Kidney tubule cell (primary cell): ENCODE measurements at regions not wholly inside any gene's neighbourhood (a gene's known extent, or its start where the extent isn't known, plus 50 kb on each side); places are given as distances from the start of the nearest gene placed in this dataset.

ENCODE experiments used
- DNase-seq: peaks from one replicate; pipeline ENCODE4 v3.0.0-alpha.2; 2018; ENCODE audit warnings: low spot score

DNA sequence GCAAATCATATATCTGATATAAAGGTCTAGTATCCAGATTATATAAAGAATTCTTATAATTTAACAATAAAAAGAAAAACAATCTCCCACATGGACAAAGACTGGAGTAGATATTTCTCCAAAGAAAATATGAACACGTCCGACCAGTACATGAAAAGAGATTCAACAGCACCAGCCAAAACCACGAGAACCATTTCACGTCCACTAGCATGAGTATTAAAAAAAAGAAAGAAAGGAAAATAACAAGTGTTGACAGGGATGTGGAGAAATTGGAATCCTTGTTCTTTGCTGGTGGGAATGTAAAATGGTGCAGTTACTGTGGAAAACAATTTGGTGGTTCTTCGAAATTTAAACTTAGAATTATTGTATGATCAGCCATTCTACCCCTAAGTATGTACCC is 432.7 kb upstream of the TRIB2 start:
- DNase-seq, result no peak

DNA sequence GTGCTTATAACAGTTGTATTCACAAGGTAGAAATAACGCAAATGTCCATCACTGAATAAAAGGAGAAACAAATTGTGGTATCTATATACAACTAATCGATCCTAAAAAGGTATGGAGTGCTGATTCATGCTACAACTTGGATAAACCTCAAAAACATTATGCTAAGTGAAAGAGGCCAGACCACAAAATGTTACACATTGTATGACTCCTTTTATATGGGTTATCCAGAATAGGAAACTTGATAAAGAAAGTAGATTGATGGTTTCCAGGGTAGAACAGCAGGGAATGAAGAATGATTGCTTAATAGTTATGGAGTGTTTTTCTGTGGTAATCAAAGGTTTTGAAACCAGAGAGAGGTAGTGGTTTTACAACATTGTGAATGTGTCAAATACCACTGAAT is 432.2 kb upstream of the TRIB2 start:
- peak; percentile 10 for DNase-seq

DNA sequence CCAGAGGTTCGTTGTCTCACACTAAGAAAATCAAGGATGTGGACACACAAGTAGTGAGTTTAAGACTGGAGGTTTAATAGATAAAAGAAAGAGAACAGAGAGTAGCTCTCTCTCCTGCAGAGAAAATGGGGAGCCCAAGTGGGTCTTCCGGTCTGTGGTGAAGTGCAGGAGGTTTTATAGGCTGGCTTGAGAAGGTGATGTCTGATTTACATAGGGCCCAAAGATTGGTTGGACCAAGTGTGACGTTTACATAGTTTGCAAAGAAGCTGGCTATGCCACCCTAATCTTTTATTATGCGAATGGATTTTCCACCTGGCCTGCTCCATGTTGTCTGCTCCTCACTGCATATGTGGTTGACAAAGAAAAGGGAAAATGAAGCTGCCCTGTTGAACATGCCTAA is 430.4 kb upstream of the TRIB2 start:
- DNase-seq, result no peak

DNA sequence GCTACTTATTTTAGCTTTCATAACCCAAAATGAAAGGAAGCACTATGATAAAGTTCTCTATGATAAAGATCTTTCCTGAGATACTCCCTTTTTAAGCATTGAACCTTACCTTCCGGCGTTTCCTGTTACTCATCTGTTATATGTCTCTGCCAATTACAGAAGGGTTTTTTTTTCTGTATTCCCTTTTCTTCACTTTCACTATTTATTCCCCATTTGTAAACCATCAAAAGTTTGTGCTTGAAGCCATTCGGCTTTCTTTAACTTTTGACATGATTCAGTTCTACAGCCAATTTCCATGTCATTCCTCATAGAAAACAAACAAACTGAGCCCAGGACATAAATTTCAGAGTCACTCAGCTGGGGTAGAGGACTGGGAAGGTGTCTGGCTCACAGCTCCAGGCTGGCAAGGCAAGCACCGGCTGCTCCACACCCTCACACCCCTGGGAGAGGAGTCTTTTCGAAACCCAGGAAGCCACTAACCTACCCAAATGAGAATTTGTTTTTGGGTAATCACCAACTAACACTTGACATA is 429.4 kb upstream of the TRIB2 start:
- peak; percentile 33 for DNase-seq

DNA sequence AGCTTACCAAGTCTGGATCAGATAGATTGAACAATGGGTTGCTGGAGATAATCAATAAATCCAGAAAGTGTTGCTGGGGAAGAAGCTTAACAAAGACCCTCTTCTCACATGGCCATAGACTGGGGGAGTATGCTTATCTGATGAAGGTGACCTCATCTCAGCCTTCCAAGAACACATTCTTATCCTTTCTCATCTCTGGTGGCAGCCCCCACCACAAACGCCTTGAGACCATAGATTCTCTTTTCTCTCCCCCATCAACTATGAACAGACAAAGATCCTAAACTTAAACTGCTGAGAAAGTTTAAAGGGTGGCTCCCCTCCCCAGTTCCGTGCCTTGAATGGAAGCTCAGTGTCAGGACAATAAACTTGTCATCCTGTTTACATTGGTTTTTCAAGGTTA is 428.7 kb upstream of the TRIB2 start:
- no peak for DNase-seq

DNA sequence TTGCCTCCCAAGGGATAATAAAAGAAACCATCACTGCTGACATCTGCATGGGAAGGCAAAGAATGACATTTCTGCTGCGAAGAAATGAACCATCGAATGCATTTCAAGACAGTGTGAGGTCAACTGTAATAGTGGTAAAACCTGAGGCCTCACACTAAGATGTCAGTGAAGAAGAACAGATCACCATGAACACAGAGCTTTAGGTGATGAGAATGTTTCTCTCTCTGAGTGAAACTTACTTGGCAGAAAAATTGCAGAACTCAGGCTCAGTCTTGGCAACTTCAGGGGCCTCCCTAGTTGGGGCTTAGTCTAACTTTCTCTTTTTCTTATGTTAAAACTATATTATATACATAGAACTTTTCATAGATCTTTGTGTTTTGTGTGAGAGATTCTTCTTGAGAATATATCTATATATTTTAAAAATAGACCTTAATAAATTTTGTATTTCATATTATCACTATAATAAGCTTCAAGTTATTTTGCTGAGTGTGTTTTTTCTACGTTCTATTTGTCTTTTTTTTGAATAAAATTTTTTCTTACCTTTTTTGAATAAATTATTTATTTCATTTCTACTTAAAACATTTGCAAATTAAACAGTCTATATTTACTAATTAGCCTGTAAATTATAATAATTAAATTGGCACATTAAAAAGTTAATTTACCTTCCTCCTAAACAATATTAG is 427.5 kb upstream of the TRIB2 start:
- DNase-seq, result no peak

DNA sequence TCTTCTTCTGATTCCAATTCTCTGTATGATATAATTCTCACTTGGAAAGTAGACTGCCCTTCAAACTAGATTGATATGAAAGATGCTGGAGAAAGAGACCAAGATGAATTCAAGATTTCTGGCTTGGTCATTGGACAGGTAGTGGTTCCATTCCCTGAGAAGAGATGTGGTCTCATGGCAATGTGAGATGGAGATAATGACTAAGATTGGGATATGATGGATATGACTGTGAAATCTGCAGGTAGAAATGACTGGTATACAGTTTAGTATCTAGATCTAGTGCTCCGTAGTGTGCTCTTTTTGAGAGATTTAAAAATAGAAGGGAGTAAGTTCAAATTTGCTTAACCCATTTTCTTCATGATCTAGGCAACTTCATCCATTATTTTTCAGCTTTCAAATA is 425.4 kb upstream of the TRIB2 start:
- no peak for DNase-seq

DNA sequence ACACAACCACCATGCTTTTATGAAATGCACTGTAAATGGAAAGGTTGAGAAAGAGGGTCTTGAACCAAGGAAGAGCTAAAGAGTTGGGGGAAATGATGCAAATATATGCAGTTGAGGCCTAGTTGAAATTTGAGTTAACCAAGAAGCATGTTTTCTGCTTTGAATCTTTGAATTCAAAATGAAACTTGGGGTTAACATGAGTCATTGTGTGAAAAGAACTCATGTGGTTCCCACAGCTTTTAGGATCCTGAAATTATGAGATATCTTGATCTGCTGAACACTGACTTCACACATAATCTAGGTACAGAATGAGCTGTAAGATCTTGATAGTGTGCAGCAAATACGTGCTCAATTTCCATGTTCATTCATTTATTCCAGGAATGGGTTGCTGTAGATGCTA is 422.9 kb upstream of the TRIB2 start:
- DNase-seq, result no peak

DNA sequence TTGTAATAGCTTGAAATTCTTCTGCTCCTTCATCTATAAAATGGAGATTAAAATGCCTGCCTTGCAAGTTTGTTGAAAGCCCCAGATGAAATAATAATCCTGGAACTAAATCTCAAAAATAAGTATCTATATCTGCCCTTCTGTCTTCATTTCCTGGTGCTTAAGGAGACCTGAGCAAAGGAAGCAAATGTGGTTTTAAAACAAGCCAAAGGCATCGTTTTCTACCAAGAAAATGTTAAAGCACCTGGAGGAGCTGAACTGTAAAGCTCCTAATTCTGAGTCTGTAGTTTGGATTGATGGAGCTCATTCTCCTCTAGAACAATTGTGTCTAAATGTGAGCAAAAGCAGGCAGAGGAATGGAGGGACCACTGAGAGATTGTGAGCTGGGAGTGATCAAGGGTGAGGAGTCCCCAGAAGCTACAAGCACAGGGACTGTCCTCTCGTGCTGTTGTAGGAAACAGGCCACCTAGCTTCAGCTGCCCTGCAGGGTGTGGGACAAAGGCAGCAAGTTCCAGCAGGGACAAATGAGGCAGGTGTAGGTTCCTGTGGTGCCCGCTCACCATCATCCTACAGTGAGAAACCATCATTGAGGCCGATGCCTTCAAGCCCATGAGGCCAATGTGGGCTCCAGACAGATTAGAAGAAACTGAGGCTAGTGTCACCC is 420.7 kb upstream of the TRIB2 start:
- no peak for DNase-seq

DNA sequence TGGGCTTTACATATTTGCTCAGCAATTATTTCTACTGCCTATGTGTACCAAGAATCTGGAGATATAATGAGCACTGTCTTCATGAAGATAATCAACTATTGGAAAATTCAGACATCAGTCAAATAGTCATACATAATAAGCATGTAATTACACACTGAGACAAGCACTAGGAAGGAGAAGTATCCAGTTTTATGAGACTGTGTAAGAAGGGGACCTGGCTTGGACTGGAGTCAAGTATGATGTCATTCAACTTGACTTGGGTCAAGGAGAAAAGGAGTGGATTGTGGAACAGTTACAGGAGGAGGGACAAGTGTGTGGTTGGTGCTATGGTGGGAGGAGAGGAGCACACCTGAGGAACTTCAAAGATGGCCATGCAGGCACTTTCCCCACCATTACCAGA is 419.8 kb upstream of the TRIB2 start:
- DNase-seq, result no peak

DNA sequence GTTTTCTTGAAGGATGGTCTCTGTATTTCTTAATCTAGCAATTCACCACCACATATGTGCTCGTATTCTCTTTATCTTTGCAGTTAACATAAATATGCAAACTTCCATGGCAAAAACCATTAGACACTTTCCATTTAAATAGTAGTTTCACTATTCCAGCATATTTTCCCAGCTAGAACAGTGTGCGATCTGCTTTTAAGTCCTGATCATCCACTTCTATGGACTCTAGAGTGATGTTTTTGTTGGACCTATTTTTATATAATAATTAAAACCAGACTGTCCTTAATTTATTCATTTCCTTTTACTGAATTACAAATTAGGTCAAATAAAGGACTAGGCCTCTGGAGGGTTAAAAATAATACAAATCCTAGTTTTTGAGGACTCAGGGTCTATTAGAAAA is 418.4 kb upstream of the TRIB2 start:
- DNase-seq, result no peak

DNA sequence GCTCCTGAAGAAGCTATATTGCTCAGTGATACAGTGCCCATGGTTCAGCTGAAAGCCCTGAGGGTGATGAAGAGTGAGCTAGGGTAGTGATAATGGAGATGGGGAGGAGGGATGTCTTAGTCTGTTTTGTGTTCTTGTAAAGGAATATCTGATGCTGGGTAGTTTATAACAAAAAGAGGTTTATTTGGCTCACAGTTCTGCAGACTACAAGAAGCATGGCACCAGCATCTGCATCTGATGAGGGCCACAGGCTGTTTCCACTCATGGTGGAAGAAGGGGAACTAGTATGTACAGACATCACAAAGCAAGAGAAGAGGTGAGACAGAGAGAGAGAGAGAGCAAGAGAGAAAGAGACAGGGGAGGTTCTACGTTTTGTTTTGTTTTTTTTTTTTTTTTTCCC is 417.3 kb upstream of the TRIB2 start:
- DNase-seq, result no peak

DNA sequence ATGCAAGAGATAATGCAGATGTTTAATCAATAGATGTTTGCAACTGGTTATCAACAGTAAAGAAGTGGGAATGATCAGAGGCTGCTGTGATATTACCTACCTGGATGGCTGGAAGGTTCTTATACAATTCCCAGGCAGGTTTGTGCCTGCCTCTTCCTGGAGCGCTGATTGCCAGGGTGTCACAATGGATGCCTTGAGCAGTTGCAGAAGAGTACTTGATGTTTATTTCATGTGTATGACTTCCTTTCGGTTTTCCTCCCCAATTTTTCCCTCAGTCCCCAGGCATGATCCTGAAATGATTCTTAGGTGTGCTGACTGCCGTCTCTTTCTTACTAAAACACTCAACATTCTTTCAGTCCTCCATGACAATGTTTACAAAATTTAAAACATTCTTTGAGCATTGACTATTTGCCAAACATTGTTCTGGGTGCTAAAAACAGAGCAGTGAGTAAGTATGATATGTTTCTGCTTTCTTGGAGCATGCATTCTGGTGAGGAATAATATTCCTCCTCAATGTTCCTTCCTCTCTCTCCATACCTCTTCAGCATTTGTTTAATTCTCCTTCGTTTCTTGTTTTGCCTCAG is 416.6 kb upstream of the TRIB2 start:
- no peak for DNase-seq

DNA sequence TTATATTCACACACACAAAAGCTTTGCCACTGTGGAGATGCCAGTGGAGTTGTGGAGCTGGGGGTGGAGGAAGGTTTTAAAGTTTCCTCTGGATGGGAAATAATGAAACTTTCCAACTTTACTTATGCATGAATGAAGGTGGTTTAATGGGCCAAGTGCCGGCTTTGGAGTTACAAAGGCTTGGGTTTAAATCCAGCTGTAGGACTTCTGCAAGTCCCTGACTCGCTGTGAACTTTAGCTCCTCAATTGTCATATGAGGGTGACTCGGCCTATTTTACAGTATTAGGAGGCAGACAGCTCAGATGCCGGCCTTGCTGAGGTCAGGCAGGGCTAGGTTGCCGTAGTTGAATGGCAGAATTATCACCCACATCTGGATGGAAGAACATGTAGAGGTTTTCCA is 415.8 kb upstream of the TRIB2 start:
- no peak for DNase-seq

DNA sequence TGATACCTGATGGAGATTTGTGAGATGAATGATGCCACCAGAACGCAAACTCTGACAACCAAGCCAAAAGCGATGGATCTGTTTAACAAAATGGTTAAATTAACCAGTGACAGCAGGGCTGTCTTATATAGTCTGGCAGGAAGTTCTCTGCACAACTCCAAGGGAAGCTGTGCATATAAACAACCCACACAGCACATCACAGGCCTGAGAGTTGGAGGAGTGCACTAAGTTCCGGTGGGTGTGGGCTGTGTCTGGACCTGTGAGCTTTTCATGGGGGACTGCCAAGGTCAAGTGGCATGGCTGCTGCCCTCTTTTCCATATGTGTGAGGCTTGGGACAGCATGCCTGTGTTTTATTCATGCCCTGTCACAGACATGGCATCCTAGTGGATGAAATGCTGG is 414.6 kb upstream of the TRIB2 start:
- no peak for DNase-seq

DNA sequence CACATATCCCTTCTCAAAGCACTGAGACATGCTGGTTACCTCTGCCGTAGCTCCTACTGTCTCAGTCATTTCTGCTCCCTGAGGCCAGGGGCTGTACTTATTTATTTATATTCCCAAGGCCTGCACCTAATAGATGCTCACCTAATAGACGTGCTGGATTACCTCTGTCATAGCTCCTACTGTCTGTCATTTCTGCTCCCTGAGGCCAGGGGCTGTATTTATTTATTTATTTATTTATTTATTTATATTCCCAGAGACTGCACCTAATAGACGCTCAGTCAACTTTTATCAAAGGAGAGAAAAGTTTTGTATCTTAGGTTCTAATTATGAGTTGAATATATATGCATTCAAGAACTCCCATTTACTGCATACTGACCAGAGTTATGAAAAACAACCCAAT is 414.0 kb upstream of the TRIB2 start:
- DNase-seq, result no peak

DNA sequence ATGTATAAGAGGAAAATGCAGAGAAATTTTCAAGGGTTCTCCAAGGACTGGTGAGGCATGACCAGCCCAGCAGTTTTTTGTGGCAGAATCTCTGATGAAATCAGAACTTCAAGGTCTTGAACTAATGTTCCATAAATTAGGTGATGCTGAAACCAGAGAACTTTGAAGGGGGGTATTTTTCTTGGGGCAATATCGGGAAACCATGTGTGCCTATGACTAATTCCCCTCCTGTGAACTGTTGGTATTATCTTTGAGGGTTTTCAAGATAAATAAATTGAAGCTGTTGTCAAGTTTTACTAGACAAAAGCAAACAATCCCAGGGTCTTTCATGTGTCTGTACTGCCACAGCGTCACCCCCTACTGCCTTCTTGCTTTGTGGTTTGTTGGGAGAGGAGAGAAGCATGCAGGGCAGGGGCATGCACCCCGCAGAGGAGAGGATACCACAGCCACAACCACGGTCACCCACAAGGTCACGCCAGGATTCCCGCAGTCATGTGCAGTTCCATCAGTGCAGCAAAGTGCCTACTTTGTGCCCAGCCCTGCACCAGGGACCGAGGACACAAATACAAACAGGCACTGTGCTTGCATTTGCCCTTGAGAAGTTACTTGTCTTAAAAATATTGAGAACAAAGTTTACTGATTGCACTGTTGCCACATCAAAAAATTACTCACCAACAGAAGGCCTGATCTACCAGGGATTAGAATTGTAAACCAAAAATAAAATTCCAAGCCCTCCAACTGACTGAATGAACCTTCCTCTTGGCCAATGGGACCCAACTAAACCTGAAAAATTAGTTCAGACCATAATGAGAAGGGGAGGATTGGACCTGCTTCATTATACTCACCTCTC is 413.3 kb upstream of the TRIB2 start:
- peak; percentile 57 for DNase-seq

DNA sequence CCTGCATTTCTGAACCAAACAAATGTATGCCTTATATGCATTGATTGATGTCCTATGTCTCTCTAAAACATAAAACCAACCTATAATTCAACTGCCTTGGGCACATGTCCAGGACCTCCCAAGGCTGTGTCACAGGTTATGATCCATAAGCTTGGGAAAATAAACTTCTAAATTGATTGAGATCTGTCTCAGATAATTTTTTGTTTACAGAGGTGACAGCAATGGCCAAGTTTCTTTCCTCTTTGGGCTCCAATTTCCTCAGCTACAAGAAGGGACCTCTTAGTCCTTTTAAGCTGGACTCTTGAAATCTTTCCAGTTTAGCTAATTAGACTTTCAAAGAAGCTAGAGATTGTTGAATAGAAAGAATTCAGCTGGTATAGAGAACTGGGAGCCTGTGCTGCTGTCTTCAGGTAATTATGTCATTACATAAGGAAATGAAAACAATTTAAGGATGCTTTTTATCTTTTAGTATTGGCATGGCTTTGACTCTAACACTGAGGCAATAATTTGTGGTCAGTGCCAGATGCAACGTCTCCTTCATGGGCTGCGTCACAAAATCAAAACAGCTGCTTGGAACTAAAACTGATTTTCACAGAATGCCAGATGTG is 412.1 kb upstream of the TRIB2 start:
- no peak for DNase-seq

DNA sequence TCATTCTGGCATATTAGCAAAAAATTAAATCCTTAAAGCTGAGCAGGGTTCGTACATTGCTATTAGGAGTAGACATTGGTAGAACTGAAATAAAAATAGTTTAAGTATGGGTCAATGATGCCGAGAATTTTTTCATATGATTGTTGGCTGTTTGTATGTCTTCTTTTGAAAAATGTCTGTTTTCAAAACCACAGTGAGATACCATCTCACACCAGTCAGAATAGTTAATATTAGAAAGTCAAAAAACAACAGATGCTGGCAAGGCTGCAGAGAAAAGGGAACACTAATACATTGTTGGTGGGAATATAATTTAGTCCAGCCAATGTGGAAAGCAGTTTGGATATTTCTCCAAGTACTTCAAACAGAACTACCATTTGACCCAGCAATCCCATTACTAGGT is 410.8 kb upstream of the TRIB2 start:
- no peak for DNase-seq

DNA sequence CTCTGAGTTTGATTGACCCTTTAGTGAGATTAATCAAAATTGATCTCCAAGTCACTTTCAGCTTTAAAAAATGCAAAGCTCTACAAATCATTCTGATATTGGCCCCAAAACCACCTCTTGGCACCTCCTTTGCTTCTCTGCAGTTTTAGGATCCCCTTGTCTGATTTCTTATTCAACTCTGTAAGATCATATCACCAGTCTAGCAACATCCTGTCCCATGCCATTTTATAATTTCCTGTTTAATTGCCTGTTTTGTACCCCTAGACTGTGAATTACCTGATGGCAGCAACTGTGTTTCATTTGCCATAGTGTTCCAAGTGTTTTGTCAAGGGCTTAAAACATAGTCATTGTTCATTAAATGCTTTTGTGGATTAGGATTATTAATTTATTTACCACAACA is 406.3 kb upstream of the TRIB2 start:
- DNase-seq, result no peak

DNA sequence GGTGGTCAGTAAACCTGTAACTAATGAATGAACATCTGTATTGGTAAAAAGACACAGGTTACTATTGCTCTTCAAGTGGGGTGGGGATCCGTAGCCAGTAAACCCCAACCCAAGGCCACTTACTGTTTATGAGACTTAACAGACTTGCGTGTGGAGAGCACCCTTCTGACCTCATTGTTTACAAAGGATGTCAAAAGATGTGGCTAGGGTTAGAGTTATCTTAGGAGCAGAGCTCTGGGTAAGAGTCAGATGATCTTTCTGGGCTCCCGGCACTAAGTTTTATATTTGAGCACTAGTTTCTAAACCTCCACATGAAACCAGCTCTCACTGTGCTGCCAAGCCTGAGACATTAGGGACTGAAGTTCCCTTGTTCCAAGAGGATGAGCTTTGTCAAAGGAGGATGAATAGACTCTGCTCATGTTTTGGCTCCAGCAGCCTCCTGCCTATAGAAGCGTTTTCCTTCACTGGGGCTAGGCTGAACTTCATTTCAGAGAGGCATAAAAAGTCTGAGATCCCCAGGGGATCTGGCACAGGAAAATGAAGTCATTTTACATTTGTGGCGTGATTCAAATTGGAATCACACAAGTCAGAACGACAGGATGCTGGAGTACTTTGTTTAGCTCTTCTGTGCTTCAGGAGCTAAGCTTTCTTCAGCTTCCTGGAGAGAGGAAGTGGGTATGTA is 403.1 kb upstream of the TRIB2 start:
- no peak for DNase-seq
